ENCODE measurements at regions not wholly inside any gene's neighbourhood (a gene's known extent, or its start where the extent isn't known, plus 50 kb on each side); places are given as distances from the start of the nearest gene placed in this dataset.

DNA sequence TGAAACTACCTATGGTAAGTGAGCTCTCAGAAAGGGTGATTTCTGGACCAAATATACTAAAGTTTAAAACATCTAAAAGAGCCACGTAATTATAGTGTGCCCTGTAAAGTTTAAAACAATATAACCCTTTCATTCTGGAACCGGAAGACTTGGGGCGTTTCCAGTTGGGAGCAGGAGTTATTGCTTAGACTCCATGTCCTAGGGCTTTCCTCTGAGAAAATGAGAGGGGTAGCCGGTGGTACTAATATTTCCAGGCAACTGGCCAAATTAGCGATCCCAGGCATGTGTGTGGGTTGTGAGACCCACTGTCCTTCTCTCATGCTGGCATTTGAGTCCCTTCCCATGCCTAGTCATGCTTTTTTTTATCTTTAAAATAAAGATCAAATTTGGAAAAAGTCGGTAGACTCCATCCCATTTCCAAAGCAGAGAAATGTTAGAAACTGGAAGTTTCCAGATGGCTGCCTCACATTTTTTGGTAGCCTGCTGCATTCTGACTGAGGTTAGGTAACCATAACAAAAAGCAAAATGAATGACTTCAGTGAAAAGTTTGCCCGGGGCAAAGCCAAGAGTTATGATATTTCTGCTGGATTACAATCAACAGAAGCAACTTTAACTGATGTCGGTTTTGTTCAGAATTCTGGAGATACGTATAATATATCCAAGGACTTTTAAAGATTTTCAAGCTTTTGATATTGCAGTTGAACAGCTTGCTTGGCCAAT lies 227.4 kb downstream of the SS18 start:
- H3K27me3 Mint-ChIP-seq: peaks cover 36% of the 10 kb centered on the region

GRCh38 chr18:25853691-25854433 lies 236.6 kb downstream of the SS18 start:
- H3K27me3 Mint-ChIP-seq: peaks cover 39% of the 10 kb centered on the region
- H3K4me3 Mint-ChIP-seq: no peak overlapping the region
- no peaks in the 10 kb centered on the region for H3K4me1 Mint-ChIP-seq
- ATAC-seq (replicated peaks; ENCODE audit: extremely low read depth, poor library complexity, severe bottlenecking): no peak
- no peak overlapping the region for H3K27ac Mint-ChIP-seq (ENCODE audit: low read depth)
- H3K9me3 Mint-ChIP-seq: no peaks in the 10 kb centered on the region
- H3K36me3 Mint-ChIP-seq (ENCODE audit: insufficient read depth): no peaks in the 10 kb centered on the region
- no peak for DNase-seq (ENCODE audit: low spot score in 2 of 2)

More for the DNA sequence above, 227.4 kb downstream of the SS18 start:
- DNase-seq (ENCODE audit: low spot score in 2 of 2): no peak
- ATAC-seq (replicated peaks; ENCODE audit: extremely low read depth, poor library complexity, severe bottlenecking): no peak
- H3K4me1 Mint-ChIP-seq: no peaks in the 10 kb centered on the region
- no peaks in the 10 kb centered on the region for H3K36me3 Mint-ChIP-seq (ENCODE audit: insufficient read depth)
- no peak overlapping the region for H3K4me3 Mint-ChIP-seq
- H3K9me3 Mint-ChIP-seq: no peaks in the 10 kb centered on the region
- no peak overlapping the region for H3K27ac Mint-ChIP-seq (ENCODE audit: low read depth)

DNA sequence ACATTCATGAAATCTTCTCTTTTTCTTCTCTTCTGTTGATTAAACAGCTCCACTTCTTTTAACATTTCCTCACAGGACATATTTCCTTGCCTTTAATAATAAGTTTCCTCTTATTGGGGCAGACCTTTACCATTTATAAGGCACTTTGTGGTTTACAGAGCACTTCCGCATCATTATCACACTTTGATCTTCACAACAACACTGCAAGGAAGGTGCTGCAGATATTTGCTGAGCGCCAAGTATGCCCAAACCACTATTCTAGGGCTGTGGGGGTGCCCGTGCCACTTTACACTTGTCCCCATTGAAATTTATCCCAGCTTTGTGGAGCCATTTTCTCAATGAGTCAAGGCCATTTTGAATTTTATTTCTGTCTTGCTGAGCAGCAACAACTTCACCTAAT lies 246.6 kb downstream of the SS18 start:
- ATAC-seq (replicated peaks; ENCODE audit: extremely low read depth, poor library complexity, severe bottlenecking) (no peak), DNase-seq (ENCODE audit: low spot score in 2 of 2) (no peak)
- Mint-ChIP-seq H3K4me3 (no peak overlapping the region), H3K36me3 (ENCODE audit: insufficient read depth) (no peaks in the 10 kb centered on the region), H3K9me3 (no peaks in the 10 kb centered on the region), H3K27me3 (peaks cover 10% of the 10 kb centered on the region), H3K27ac (ENCODE audit: low read depth) (no peak overlapping the region), H3K4me1 (peaks cover 13% of the 10 kb centered on the region)

DNA sequence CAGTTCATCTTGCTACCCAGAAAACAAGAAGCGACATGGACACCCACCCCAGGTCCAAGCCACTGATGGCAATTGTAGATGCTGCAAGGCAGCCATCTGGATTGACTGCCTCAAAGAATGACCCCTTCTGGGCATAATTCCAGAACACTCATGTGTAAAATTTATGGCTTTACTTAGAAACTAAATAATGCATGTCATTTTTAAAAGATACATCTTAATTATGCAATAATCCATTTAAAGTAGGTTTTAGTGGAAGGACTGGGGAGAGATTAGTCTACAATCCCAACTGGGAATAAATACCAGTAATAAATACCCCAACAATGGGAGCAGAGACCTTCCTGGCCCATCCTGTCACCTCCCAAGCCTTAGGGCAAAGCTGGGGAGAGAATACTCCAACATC lies 247.7 kb downstream of the SS18 start:
- Mint-ChIP-seq H3K4me3 (no peak overlapping the region), H3K27me3 (peaks cover 6% of the 10 kb centered on the region), H3K27ac (ENCODE audit: low read depth) (no peak overlapping the region), H3K9me3 (no peaks in the 10 kb centered on the region), H3K4me1 (peaks cover 13% of the 10 kb centered on the region), H3K36me3 (ENCODE audit: insufficient read depth) (no peaks in the 10 kb centered on the region)
- no peak for ATAC-seq (replicated peaks; ENCODE audit: extremely low read depth, poor library complexity, severe bottlenecking)
- DNase-seq (ENCODE audit: low spot score in 2 of 2): no peak

GRCh38 chr18:25834061-25834460 lies 256.4 kb downstream of the SS18 start:
- DNase-seq (ENCODE audit: low spot score in 2 of 2): no peak
- no peaks in the 10 kb centered on the region for H3K4me1 Mint-ChIP-seq
- peaks cover 22% of the 10 kb centered on the region for H3K27me3 Mint-ChIP-seq
- H3K27ac Mint-ChIP-seq (ENCODE audit: low read depth): no peak overlapping the region
- H3K36me3 Mint-ChIP-seq (ENCODE audit: insufficient read depth): no peaks in the 10 kb centered on the region
- H3K9me3 Mint-ChIP-seq: no peaks in the 10 kb centered on the region
- no peak for ATAC-seq (replicated peaks; ENCODE audit: extremely low read depth, poor library complexity, severe bottlenecking)
- H3K4me3 Mint-ChIP-seq: no peak overlapping the region

DNA sequence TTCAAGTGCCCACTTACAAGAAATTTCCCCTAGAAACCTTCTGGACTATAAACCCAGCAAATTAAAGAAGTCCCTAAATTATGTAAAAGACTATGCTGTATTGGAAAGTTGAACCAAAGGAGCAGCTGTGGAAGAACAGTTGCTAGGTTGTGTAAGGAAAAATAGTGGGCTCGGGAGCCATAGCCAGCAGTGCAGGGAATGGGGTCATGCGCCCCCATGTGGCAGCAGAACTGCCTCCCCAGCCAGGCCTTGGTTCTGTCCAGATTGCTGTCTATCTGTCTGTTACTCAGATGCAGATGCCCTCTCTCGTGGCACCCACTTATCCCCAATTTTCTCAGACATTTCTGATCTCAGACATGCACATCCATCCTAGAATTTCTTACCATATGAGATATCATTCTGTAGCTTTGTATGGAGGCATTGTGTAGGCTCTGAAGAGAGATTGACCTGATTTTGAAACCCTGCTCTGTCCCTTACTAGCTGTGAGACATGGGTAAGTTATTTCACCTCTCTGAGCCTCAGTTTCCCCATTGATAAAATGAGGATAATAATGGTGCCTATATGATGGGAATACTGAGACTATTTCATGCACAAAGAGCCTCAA lies 258.3 kb downstream of the SS18 start:
- Mint-ChIP-seq H3K36me3 (ENCODE audit: insufficient read depth) (no peaks in the 10 kb centered on the region), H3K27me3 (peaks cover 19% of the 10 kb centered on the region), H3K9me3 (no peaks in the 10 kb centered on the region), H3K27ac (ENCODE audit: low read depth) (no peak overlapping the region), H3K4me3 (no peak overlapping the region), H3K4me1 (no peaks in the 10 kb centered on the region)
- ATAC-seq (replicated peaks; ENCODE audit: extremely low read depth, poor library complexity, severe bottlenecking): no peak
- no peak for DNase-seq (ENCODE audit: low spot score in 2 of 2)

DNA sequence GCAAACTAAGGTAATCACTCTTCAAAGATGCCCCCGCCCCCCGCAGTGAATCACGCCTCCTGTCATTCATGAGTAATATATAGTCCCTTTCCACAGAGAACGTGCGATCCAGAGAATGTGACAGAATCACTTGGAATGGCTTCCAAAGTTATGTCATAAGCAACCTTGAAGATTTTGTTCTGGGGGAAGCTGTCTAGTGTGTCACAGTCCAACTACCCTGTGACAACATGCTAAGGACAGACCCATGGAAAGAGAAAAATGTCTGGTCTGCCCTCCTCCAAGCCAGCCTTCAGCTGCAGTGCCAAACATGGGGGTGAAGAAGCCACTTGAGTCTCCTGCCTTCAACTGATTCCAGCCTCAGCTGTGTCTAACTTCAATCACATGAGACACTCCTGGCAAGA lies 259.1 kb downstream of the SS18 start:
- Mint-ChIP-seq H3K4me1 (no peaks in the 10 kb centered on the region), H3K36me3 (ENCODE audit: insufficient read depth) (no peaks in the 10 kb centered on the region), H3K27ac (ENCODE audit: low read depth) (no peak overlapping the region), H3K9me3 (no peaks in the 10 kb centered on the region), H3K27me3 (peaks cover 11% of the 10 kb centered on the region), H3K4me3 (no peak overlapping the region)
- no peak for DNase-seq (ENCODE audit: low spot score in 2 of 2)
- no peak for ATAC-seq (replicated peaks; ENCODE audit: extremely low read depth, poor library complexity, severe bottlenecking)

DNA sequence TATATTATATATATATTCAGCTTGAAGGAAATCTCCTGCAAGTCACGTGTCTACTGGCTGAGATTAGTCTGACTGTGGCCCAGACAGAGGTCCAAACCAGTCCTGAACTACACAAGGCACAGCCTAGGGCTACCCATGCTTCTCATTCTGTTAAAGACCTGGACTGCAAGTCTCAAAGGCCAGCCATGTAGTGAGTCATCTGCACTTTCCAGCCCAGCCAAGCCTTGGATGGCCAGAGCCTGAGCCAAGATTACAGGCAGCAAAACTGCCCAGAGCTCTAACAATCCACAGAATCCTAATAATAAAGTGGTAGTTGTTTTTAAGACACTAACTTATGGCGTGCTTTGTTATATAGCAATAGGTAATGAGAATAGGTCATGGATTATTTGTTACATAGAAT lies 259.6 kb downstream of the SS18 start:
- no peak for DNase-seq (ENCODE audit: low spot score in 2 of 2)
- no peak overlapping the region for H3K27ac Mint-ChIP-seq (ENCODE audit: low read depth)
- no peak for ATAC-seq (replicated peaks; ENCODE audit: extremely low read depth, poor library complexity, severe bottlenecking)
- no peaks in the 10 kb centered on the region for H3K36me3 Mint-ChIP-seq (ENCODE audit: insufficient read depth)
- H3K9me3 Mint-ChIP-seq: no peaks in the 10 kb centered on the region
- H3K4me1 Mint-ChIP-seq: no peaks in the 10 kb centered on the region
- H3K4me3 Mint-ChIP-seq: no peak overlapping the region
- peaks cover 8% of the 10 kb centered on the region for H3K27me3 Mint-ChIP-seq

GRCh38 chr18:25827961-25828561 lies 262.4 kb downstream of the SS18 start:
- ATAC-seq (replicated peaks; ENCODE audit: extremely low read depth, poor library complexity, severe bottlenecking): no peak
- DNase-seq (ENCODE audit: low spot score in 2 of 2): no peak
- no peaks in the 10 kb centered on the region for H3K9me3 Mint-ChIP-seq

GRCh38 chr18:25827228-25827627 lies 263.2 kb downstream of the SS18 start:
- no peaks in the 10 kb centered on the region for H3K27me3 Mint-ChIP-seq
- H3K36me3 Mint-ChIP-seq (ENCODE audit: insufficient read depth): no peaks in the 10 kb centered on the region
- DNase-seq (ENCODE audit: low spot score in 2 of 2) (no peak), ATAC-seq (replicated peaks; ENCODE audit: extremely low read depth, poor library complexity, severe bottlenecking) (no peak)
- H3K4me3 Mint-ChIP-seq: no peak overlapping the region
- no peaks in the 10 kb centered on the region for H3K9me3 Mint-ChIP-seq
- H3K27ac Mint-ChIP-seq (ENCODE audit: low read depth): no peak overlapping the region
- H3K4me1 Mint-ChIP-seq: no peaks in the 10 kb centered on the region

More at GRCh38 chr18:25827961-25828561, 262.4 kb downstream of the SS18 start:
- Mint-ChIP-seq H3K36me3 (ENCODE audit: insufficient read depth) (no peaks in the 10 kb centered on the region), H3K4me1 (no peaks in the 10 kb centered on the region), H3K4me3 (no peak overlapping the region), H3K27ac (ENCODE audit: low read depth) (no peak overlapping the region), H3K27me3 (no peaks in the 10 kb centered on the region)

DNA sequence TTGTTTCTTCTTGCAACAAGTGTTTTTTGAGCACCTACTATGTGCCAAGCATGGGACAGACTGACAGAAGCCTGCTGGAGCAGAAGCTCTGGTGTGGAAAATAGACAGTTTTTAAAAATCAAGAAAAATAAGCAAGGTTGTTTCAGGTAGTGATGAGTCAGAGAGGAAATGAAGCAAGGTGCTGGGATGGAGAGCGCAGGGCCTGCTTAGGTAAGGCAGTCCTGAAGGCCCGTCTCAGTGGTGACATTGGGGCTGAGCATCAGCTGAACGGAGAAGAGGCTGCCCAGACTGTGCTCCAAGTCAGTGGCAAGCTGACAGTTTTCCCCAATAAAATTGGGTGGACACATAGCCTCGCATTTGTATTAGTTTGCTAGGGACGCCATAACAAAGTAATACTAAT lies 263.6 kb downstream of the SS18 start:
- no peak overlapping the region for H3K4me3 Mint-ChIP-seq
- no peaks in the 10 kb centered on the region for H3K36me3 Mint-ChIP-seq (ENCODE audit: insufficient read depth)
- H3K4me1 Mint-ChIP-seq: no peaks in the 10 kb centered on the region
- DNase-seq (ENCODE audit: low spot score in 2 of 2) (no peak), ATAC-seq (replicated peaks; ENCODE audit: extremely low read depth, poor library complexity, severe bottlenecking) (no peak)
- no peaks in the 10 kb centered on the region for H3K9me3 Mint-ChIP-seq
- no peak overlapping the region for H3K27ac Mint-ChIP-seq (ENCODE audit: low read depth)
- peaks cover 2% of the 10 kb centered on the region for H3K27me3 Mint-ChIP-seq

- Mint-ChIP-seq H3K36me3 (ENCODE audit: insufficient read depth) (no peaks in the 10 kb centered on the region), H3K9me3 (no peaks in the 10 kb centered on the region), H3K4me1 (no peaks in the 10 kb centered on the region), H3K27me3 (peaks cover 8% of the 10 kb centered on the region), H3K27ac (ENCODE audit: low read depth) (no peak overlapping the region), H3K4me3 (no peak overlapping the region)
- ATAC-seq (replicated peaks; ENCODE audit: extremely low read depth, poor library complexity, severe bottlenecking) (no peak), DNase-seq (ENCODE audit: low spot score in 2 of 2) (no peak)
Observed at GRCh38 chr18:25825979-25826776, 264.2 kb downstream of the SS18 start.
